GM23248 (cell line): ENCODE measurements at regions not wholly inside any gene's neighbourhood (a gene's known extent, or its start where the extent isn't known, plus 50 kb on each side); places are given as distances from the start of the nearest gene placed in this dataset.

Experiments
- DNase-seq: peaks from one replicate; pipeline ENCODE4 v3.0.0-alpha.2; 2015
- H2AFZ ChIP-seq: fragments of 200-600 bp; sonication (generic); 2 replicates; pipeline ENCODE4 v1.6.1; 2016; ENCODE audit warnings: antibody characterized with exemption
- H3F3A ChIP-seq: fragments of 200-600 bp; sonication (generic); 2 replicates; pipeline ENCODE4 v1.6.1; 2016; ENCODE audit warnings: mild to moderate bottlenecking, antibody characterized with exemption, mixed run types; ENCODE audit not compliant: insufficient read depth
- H3K27ac ChIP-seq: fragments of 200-600 bp; sonication (generic); 2 replicates; pipeline ENCODE4 v1.5.1; 2016; ENCODE audit warnings: mild to moderate bottlenecking
- H3K27me3 ChIP-seq: fragments of 200-600 bp; sonication (generic); replicated peaks from 2 replicates; pipeline ENCODE4 v1.6.1; 2016; ENCODE audit warnings: mild to moderate bottlenecking; ENCODE audit not compliant: insufficient read depth
- H3K36me3 ChIP-seq: fragments of 200-600 bp; sonication (generic); 2 replicates; pipeline ENCODE4 v1.6.1; 2016; ENCODE audit warnings: low read depth, mild to moderate bottlenecking
- H3K4me1 ChIP-seq: fragments of 200-600 bp; sonication (generic); 2 replicates; pipeline ENCODE4 v1.6.1; 2016; ENCODE audit warnings: mild to moderate bottlenecking; ENCODE audit not compliant: insufficient read depth
- H3K4me2 ChIP-seq: fragments of 200-600 bp; sonication (generic); one replicate; pipeline ENCODE4 v1.6.1; 2016; ENCODE audit warnings: mild to moderate bottlenecking; ENCODE audit not compliant: unreplicated experiment
- H3K4me3 ChIP-seq: fragments of 200-600 bp; sonication (generic); 2 replicates; pipeline ENCODE4 v1.5.1; 2016; ENCODE audit warnings: mild to moderate bottlenecking
- H3K79me2 ChIP-seq: fragments of 200-600 bp; sonication (generic); 2 replicates; pipeline ENCODE4 v1.6.1; 2016; ENCODE audit warnings: mild to moderate bottlenecking; ENCODE audit not compliant: insufficient read depth
- H3K9ac ChIP-seq: fragments of 200-600 bp; sonication (generic); 2 replicates; pipeline ENCODE4 v1.6.1; 2016; ENCODE audit warnings: mild to moderate bottlenecking
- H3K9me2 ChIP-seq: fragments of 200-600 bp; sonication (generic); 2 replicates; pipeline ENCODE4 v1.6.1; 2016; ENCODE audit warnings: mixed run types, mild to moderate bottlenecking, moderate library complexity; ENCODE audit not compliant: insufficient read depth
- H3K9me3 ChIP-seq: fragments of 200-600 bp; sonication (generic); one replicate; pipeline ENCODE4 v1.6.1; 2017; ENCODE audit warnings: low read depth
- H4K20me1 ChIP-seq: fragments of 200-600 bp; sonication (generic); 2 replicates; pipeline ENCODE4 v1.6.0; 2016; ENCODE audit not compliant: insufficient read depth
- EZH2 ChIP-seq: fragments of 200-600 bp; sonication (generic); IDR thresholded peaks from 2 replicates; pipeline ENCODE4 v1.6.1; 2018; ENCODE audit warnings: antibody characterized with exemption, mild to moderate bottlenecking; ENCODE audit not compliant: insufficient read depth, poor library complexity, severe bottlenecking
- EZH2phosphoT487 ChIP-seq: fragments of 200-600 bp; sonication (generic); IDR thresholded peaks from 2 replicates; pipeline ENCODE4 v1.6.1; 2018; ENCODE audit warnings: antibody characterized with exemption, moderate library complexity, mild to moderate bottlenecking, low read depth; ENCODE audit not compliant: insufficient read depth
- WGBS, 2 experiments: methylation state at CpG; one replicate each; pipeline ENCODE4 v1.1.6; 2015 to 2017; ENCODE audit warnings: low lambda C conversion rate in 2 of 2, low coverage in 1 of 2; ENCODE audit errors: missing lambda C conversion rate in 2 of 2; 5-methylcytosine and 5-hydroxymethylcytosine counted together
- in situ Hi-C: fragments of 300-500 bp; cut with MboI; formaldehyde crosslinking; loops from 2 replicates; pipeline ENCODE4 v1.15.0; 2020

DNA sequence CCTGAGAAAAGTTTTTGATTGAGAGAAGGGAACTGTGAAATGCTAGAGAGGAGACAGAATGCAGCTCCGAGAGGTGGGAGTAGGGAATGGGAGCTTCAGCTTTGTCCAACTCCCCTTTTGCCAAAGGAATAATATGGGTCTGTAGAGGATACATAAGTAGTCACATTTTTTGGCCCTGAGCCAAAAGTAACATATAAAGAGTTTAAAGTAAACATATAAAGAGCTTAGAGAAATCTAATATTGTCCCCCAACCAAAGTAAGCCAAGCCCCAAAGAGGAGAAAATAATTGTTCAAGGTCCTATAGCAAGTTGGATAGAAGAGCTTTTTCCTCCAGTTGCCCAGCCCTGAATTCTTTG is 215.1 kb downstream of the TMEM114 start:
- in situ Hi-C loops, result no loop called here
- Histone ChIP-seq H3K9me2 (no peaks in the 10 kb centered on the region), H3K9ac (no peak overlapping the region), H3K36me3 (no peaks in the 10 kb centered on the region), H3K4me2 (no peak overlapping the region), H3K4me3 (no peak overlapping the region), H3K79me2 (no peaks in the 10 kb centered on the region), H3K27ac (no peak overlapping the region), H3K27me3 (no peaks in the 10 kb centered on the region), H3K4me1 (no peaks in the 10 kb centered on the region), H3F3A (no peaks in the 10 kb centered on the region), H3K9me3 (no peaks in the 10 kb centered on the region), H4K20me1 (no peaks in the 10 kb centered on the region), H2AFZ (no peak overlapping the region)
- WGBS, 2 experiments, result 21 to 29% methylated on average over 1 of the region's 1 CpG
- DNase-seq, result no peak
- TF ChIP-seq EZH2phosphoT487, result no peak
- no peak for TF ChIP-seq EZH2

DNA sequence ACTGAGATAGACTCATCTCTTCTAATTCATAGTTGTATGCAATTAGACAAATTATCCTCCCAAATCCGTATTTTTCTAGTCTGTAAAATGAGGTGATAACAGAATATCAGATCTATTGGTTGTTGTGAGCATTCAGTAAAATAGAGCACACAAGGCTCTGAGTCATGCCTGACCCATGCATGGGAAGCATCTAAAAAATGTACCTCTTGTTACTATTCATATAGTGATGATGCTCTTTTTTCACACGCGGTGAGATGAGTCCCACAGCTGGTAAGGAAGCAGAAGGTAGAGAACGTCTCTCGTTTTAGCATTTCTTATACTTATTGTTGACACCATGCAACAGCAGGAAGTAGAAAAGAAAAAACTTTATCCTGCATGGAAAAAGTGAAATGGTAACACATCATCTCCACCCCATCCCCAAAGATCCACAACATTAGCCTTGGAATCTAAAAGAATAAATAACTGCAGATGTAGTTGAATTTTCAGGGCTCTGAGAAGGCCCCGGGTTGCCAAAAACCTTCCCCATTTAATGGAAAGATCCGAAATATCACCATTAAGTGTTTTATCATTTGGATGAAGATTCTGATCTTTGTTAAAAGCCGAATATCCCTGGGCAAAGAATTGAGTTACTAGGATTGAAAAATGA is 215.6 kb downstream of the TMEM114 start:
- H3K4me2 ChIP-seq, result no peak overlapping the region
- TF ChIP-seq EZH2 (no peak), EZH2phosphoT487 (no peak)
- 12 to 13% methylated on average over 8 of the region's 8 CpGs for WGBS, 2 experiments

DNA sequence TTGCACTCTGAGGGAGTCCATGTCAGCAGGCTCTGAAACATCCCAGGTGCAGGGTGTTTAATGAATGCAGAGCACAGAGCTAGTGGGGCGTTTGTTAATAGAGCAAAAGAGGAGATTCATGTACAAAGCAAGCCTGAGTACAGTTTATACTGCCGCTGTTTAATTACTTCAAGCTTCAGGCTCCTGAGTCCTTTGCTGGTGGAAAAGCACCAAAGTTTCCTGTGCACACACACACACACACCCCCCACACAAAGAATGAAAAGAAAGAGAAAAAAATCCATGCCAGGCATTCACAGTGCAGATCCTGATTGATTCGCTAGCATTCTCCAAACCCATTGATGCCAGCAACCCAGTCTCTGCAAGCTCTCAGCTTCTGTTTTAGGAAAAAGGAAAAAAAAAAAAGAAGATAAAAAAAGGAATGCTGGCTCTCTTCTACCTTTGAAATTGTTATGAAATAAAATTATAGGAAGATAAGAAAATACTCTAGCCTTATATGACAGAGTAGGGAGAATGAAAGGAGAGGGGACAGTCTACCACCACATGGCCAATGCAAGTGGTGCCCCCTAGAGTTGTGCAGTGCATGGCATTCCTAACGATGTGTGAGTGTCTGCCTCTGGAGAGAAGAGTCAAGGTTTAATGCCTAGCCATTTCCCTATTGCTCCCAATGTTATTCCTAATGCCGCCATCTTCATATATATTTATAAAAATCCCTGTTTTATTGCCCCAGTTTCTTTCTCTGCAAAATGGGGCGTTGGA is 216.5 kb downstream of the TMEM114 start:
- H3K4me3 ChIP-seq, result no peak overlapping the region
- no peaks in the 10 kb centered on the region for H3K4me1 ChIP-seq
- no peak overlapping the region for H2AFZ ChIP-seq
- no peaks in the 10 kb centered on the region for H3K27me3 ChIP-seq
- H3K9ac ChIP-seq, result no peak overlapping the region
- in situ Hi-C loops, result no loop called here
- H3K79me2 ChIP-seq, result no peaks in the 10 kb centered on the region
- no peaks in the 10 kb centered on the region for H3K9me3 ChIP-seq
- no peak overlapping the region for H3K4me2 ChIP-seq
- H3K9me2 ChIP-seq, result no peaks in the 10 kb centered on the region
- no peaks in the 10 kb centered on the region for H3F3A ChIP-seq
- TF ChIP-seq EZH2, result no peak
- no peak overlapping the region for H3K27ac ChIP-seq
- H4K20me1 ChIP-seq, result no peaks in the 10 kb centered on the region
- H3K36me3 ChIP-seq, result no peaks in the 10 kb centered on the region
- WGBS, 2 experiments, result 13 to 15% methylated on average over 6 of the region's 6 CpGs
- no peak for DNase-seq

More for the DNA sequence above, 215.6 kb downstream of the TMEM114 start:
- peak; percentile 2 for DNase-seq
- Histone ChIP-seq H3K9ac (no peak overlapping the region), H3K27ac (no peak overlapping the region), H2AFZ (no peak overlapping the region), H4K20me1 (no peaks in the 10 kb centered on the region), H3F3A (no peaks in the 10 kb centered on the region), H3K4me3 (no peak overlapping the region), H3K36me3 (no peaks in the 10 kb centered on the region), H3K9me2 (no peaks in the 10 kb centered on the region), H3K27me3 (no peaks in the 10 kb centered on the region), H3K4me1 (no peaks in the 10 kb centered on the region), H3K9me3 (no peaks in the 10 kb centered on the region), H3K79me2 (no peaks in the 10 kb centered on the region)
- in situ Hi-C loops, result no loop called here

DNA sequence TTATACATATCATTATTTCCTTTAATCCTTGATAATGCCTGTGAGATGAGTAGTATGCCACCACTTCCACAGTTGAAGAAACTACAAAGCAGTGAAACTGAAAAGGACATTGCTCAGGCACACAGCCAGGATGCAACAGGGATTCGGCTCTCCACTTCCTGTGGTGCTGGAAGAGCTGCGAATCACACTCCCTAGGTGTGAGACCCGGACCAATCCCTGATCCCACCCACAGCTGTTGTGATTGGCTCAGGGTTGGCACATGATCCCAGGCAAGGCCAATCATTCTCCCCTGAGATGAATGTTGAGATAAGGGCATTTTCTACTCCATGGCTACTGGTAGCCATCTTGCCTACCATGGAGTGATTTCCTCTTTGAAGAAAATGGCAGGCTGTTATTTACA is 218.2 kb downstream of the TMEM114 start:
- in situ Hi-C loops, result no loop called here
- H3K9ac ChIP-seq, result no peak overlapping the region
- H3K36me3 ChIP-seq, result no peaks in the 10 kb centered on the region
- 3 to 8% methylated on average over 3 of the region's 3 CpGs for WGBS, 2 experiments
- H3K27me3 ChIP-seq, result no peaks in the 10 kb centered on the region
- no peak for DNase-seq
- H3K4me1 ChIP-seq, result no peaks in the 10 kb centered on the region
- H3K79me2 ChIP-seq, result no peaks in the 10 kb centered on the region
- H3K4me2 ChIP-seq, result no peak overlapping the region
- H3K9me3 ChIP-seq, result no peaks in the 10 kb centered on the region
- no peak for TF ChIP-seq EZH2
- TF ChIP-seq EZH2phosphoT487, result no peak
- no peaks in the 10 kb centered on the region for H3K9me2 ChIP-seq
- H3K4me3 ChIP-seq, result no peak overlapping the region
- H3K27ac ChIP-seq, result no peak overlapping the region
- no peaks in the 10 kb centered on the region for H3F3A ChIP-seq
- no peaks in the 10 kb centered on the region for H4K20me1 ChIP-seq
- H2AFZ ChIP-seq, result no peak overlapping the region
